Fibroblast of upper back skin (primary cell): ENCODE measurements at regions not wholly inside any gene's neighbourhood (a gene's known extent, or its start where the extent isn't known, plus 50 kb on each side); places are given as distances from the start of the nearest gene placed in this dataset.
"Not testable (repeated sequence)": the region's sequence is repeated elsewhere in the genome, so short reads cannot be mapped to it uniquely, and the experiment has no call there.

Experiments used
- DNase-seq: peaks from one replicate; pipeline ENCODE4 v3.0.0-alpha.2; 2013

DNA sequence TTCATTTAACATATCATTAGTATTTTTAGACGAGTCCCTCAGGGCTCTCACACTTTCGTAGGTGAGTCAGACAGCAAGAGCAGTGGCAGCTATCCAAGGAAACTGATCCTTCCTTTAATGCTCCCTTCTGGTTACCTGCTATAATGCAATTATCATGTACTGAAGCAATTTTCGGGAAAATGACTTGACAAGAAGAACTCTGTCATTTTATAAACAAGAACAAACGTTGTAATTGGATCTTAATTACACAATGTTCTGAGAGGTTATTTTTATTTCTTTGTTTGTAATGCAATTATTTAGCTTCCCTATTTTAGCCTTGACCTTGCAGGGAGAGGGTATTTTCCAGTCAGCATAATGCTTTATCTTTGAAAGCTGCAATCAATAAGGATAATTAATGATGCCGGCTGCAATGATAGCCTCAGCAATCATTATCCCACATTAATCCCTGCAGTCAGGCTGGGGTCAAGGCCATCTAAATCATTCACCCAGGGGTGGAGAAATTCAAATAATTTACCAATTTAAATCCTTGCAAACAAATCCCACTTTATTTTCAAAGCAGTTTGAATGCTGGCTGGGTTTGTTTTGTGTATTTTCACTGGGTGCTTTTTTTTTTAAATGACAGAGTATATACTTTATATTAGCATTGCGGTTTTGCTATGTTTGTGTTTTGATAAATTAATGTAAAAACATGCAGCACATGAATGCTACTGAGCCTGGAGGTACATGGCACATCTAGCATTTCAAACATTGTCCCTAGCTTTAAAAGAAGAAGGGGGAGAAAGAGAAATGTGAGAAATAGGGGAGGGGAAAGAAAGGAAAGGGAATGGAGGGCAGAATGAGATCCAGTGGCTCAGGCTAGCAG, 249.9 kb downstream of the SHOX2 start:
- DNase-seq, result no peak

DNA sequence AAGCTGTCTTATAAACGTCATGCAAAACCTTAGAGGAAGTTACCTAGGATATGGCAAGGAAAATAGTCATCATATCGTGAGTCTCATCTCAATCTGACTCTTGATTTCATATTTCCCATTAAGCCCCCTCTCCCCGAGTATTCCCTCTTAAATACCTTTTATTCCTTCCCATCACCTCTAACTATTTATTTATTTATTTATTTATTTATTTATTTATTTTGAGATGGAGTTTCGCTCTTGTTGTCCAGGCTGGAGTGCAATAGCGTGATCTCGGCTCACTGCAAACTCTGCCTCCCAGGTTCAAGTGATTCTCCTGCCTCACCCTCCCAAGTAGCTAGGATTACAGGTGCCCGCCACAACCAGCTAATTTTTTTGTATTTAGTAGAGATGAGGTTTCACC, 260.4 kb downstream of the SHOX2 start:
- DNase-seq, result not testable (repeated sequence)

DNA sequence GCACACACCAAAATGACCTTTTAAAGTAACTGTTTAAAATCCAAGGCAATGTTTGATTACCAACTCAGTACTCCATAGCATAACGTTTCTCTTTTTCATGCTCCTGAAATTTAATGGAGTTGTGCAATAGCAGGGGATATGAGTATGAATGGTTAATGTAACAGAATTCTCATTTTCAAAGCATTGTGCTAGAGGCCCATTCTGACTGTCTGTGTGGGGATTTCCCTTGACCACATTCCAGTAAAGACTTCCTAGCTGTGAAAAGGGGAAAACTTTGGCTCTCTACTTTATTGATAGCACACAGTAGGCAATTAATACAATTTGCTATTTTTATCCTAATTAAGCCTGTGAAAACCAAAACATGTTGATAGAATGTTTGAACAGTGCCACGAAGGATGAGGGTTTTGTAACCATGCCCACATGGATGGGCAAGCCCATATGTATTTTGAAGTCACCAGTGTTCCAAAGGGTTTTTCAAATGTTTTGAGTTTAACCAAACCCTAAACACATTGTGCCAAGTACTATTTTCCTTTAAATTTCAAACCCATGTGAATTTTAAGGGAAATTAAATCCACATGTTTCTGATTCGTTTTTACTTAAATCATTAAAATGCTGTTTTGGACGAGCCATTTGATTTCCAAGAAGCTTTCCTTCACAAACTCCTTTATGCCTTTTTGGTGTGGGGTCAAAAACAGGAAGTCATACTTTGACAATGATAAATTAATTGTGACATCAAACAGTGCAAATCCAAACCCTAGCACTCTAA, 261.2 kb downstream of the SHOX2 start:
- DNase-seq, result peak; percentile 71

DNA sequence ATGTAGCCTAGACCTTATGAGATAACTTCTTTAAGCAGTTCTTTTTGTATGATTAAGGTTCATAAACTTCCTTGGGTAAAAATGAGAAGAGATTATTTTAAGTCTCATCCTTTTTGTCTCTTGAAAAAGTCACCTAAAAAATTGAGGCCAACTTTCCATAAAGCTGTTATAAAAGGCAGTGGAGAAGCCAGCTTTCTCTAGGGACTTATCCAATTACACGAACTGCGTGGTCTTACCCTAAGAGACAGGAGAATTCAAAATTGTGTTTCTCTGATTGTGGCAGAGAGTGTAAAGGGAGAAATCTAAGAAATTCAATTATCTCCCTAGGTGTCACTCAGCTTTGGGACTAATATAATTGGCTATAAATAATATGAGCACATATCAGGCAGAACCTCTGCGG, 262.0 kb downstream of the SHOX2 start:
- DNase-seq, result no peak

DNA sequence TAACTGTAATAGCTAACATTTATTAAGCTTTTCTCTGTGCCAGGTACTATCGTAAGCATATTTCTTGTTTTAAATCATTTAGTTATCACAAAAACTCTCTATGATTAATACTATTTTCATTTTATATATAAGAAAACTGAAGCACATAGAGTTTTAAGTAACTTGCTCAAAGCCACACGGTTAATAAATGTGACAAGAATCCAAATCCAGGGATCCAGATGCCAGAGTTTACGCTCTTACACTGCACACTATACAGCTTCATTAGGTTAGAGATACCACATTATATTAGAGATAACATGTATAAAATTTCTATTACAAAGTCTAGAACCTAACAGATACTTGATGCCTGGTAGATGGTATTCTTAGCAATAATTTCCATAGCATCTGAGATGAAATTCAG, 265.2 kb downstream of the SHOX2 start:
- no peak for DNase-seq

DNA sequence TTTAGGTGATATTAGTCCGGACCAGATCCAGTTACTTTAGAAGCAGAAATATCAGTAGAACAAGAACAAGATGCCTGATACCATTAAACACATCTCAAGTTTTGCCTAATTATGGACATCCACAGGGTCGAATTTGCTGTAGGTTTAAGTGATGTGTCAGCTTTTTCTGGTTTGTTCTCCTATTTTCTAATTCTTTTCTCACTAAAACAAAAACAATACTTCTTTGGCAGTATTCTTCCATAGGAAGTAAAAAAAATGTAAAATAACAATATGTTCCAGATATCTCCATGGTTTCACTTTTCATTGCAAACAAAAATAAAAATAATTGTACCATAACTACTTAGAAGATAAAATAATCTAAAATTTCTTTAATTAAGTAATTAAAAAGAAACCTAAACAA, 265.7 kb downstream of the SHOX2 start:
- no peak for DNase-seq

DNA sequence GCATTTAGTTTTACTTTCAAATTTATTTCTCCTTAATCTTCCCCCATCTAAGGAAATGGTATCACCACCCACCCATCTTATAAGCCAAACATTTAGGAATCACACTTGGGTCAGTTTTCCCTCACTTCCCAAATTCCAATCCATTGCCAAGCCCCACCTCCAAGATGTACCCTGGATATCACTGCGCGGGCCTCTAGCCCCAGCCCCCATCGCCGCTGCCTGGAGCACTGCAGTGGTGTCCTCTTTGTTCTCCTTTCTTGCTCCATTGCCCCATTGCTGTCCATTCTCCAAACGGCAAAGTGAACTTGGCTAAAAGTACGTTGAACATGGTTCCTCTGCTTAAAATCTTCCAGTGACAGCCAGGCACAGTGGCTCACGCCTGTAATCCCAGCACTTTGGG, 267.8 kb downstream of the SHOX2 start:
- no peak for DNase-seq

DNA sequence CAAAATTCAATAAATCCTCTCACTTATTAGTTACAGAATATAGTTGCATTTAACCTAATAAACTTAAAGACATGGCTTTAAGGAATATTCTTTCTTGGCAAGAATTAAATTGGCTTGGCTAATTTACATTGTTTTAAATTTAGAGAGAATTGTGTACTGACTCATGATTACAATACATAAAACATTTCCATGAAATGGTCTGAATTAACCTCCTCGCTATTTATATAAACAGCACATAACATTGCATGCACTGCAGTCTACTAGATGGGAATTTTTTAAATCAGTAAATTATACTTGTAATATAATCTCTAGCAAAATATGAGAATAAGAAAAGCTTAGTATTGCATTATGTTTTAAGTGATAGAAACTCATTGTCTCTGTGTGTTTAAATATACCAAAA, 268.9 kb downstream of the SHOX2 start:
- DNase-seq, result no peak

DNA sequence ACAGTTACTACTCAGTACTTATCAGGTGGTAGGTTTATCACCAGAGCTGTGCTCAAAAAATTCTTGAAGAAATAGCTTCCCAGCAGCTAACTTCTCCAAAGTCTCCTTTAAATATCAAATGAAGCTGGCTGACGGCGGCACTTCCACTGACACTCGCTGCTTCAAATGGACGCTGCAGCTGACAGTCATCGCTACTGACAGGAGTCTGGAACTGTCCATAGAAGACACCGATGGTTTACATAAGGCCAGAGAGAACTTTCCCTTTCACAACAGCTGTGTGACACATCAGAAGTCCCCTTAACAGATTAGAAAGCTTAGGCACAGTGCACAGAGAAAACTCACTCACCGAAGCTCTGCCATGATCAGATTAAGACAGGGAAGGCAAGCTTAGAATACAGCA, 270.2 kb downstream of the SHOX2 start:
- DNase-seq, result no peak

DNA sequence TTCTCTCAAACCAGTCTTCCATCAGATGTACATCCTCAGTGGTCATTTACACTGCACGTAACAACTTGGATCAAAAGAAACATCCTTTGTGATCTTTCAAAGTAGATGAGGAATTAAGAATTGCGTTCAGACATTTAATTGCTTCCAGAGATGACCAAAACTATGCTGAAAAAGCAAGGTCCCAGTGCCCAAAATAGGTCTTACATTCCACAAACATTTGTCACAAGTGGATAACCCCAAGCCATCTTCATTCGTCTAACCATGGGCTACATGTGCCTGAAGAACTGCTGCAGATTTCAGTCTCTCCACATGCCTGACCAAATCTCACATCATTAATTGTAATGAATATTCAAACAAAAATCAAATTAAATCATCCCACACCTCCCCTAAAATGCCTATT, 273.6 kb downstream of the SHOX2 start:
- peak; percentile 88 for DNase-seq

DNA sequence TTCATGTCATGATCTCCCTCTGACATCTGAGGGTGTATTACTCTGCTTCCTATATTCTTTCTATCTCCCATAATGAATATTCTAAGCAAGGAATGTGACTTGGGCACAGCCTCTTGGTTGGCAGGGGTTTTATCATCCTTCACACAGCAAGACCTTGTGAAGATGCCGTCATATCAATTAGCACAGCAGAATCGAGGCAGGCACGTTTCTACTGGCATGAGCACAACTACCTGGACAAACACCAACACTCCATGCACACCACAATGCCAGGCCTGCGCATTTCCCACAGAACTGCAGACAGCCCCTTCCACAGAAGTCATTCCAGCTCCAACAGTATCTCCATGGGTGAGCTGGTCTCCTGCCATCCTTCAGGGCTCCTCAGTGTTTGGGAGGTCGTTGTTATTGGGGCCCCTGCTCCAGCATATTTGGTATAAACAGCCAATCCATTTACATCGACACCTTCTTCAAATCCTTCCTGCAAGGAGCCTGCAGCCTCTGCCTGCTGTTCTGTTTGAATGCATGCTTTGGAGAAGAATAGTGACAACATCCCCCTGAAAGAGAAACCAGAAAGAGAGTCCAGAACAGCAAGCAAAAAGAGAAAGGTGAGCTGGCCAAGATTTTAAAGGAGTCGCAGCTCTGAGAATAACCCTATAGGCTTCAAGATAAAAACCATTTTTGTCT, 275.5 kb downstream of the SHOX2 start:
- no peak for DNase-seq

DNA sequence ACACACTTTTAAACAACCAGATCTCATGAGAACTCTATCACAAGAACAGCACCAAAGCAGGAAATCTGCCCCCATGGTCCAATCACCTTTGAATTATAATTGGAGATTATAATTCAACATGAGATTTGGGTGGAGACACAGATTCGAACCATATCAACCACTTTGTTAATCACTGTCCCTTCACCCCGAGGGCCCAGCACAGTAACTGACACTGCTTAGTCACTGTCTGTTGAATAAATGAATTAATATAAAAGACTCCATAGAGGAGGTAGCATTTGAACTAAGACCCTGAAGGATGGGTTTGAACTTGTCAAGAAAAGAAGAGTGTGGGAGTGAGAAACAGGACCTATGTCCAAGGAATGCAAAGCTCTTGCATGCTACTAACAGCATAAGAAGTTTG, 276.4 kb downstream of the SHOX2 start:
- DNase-seq, result no peak

DNA sequence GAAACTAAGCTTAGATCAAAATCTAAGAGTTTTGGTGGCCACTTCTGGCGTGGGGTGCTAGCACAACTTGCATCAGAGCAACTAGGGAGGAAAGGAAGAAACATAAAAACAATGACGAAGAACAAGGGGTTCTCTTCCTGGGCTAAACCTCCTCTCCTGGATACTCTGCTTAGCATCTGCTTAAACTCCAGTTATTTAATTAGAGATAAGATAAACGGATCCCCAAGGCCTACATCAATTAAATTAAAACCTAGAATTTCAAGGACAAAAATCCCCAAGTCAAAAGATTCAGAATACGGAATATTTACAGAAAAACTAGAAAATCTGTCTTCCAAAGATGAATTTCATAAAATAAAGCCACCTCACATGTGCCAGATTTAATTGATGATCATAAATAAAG, 281.9 kb downstream of the SHOX2 start:
- DNase-seq, result no peak

DNA sequence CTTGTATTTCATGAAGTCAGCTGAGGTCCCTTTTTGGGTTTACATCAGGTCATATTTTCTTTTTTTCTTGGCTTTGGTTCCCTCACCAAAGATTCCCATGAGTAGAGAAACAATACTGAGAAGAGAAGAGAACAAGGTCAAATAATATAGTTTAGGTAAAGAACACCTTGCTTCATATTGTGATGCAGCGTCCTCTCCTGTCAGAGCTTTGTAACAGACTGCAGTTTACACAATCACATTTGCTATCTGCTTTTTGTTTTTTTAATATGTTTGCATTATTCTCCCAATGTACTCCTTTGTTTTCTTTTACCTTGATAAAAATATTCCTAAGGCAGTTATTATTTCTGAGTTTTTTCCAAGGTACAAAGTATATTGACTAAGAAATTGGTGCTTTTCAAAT, 283.2 kb downstream of the SHOX2 start:
- DNase-seq, result no peak

DNA sequence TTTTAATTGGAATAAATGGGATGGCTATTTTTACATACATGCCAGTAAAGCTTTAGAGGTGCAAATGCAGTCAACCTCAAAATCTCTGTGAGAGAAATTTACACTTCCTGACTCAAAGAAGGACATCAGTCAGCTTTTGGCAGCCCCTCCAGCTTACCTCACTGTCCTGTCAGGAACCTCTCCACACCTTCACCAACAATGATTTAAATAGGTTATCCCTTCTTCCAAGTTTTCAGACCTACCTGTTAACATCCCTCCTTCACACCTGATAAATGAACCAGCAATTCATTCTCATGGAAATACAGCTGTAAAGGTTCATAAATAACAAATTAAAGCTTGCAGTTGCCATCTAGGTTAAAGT, 286.1 kb downstream of the SHOX2 start:
- DNase-seq, result no peak

DNA sequence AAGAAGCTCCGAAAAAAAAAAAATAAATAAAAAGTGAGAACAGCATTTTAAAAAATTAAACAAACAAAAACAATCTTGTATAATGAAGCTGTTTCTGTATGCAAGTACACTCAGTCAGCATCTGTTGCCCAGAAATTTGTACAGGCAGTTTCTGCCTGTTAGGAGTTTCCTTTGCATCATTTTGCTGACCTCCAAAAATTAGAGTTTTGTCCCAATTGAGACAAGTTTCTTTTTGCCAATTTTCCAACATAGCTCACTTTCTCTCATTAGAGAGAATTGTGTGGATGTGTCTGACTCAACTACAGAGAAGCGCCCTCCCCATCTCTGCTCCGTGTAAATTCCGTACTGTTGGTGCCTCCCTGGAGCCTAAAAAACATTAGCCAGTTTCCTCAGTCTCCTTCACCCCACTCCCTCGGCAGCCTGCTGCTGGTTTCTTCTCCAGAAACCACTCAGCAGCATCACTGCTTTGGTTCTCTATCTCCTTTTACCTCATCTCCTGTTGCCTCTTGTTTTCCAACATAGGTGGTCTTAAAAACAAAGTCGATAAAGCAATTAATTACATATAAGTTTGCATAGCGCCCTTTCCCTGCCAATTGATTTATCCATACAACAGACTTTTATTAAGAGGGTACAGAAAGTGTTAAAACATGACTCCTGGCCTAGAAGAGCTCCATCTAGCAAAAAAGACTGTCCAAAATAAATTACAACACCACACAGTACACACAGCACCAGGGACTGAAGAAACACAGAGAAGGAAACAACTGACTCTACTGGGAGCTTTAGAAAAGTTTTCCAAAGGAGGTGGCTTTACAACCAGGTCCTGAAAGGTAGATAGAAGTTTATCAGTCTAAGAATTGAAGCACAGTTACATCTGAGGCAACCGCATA, 286.7 kb downstream of the SHOX2 start:
- no peak for DNase-seq

DNA sequence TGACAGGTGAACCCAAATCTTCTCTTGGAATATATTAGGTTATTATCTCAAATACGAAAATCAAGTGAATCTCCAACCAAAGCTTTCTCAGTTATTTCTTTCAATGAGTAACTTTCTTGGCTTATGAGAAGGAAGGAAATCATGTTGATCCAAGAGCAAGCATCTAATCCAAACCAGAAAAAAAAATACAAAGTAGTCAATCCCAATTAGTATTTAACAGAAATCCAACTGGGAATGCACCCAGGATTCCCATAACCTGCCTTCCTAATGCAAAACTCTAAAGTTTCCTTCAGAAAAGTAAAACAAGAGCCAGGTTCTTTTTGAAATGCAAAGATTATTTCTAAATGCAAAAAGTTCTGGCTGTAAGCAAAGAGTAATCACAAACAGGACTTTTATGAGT, 289.3 kb downstream of the SHOX2 start:
- no peak for DNase-seq

DNA sequence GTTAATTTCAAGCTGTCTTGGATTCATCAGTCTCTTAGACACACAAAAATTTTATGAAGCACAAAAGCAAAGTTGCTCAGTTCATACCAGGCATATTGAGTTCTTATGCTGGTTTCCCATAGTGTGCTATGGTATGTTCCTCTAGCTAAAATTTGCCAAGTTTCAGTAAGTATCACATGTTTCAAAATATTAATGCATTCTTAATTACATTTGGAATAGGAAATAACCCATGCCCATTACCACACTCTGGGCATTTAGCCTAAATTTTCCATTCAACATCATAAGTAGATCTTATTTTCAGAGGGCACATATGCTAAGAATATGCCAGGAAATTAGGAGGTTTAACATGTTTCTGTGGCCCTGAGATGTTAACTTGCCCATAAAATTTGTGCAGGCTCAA, 289.9 kb downstream of the SHOX2 start:
- DNase-seq, result no peak

DNA sequence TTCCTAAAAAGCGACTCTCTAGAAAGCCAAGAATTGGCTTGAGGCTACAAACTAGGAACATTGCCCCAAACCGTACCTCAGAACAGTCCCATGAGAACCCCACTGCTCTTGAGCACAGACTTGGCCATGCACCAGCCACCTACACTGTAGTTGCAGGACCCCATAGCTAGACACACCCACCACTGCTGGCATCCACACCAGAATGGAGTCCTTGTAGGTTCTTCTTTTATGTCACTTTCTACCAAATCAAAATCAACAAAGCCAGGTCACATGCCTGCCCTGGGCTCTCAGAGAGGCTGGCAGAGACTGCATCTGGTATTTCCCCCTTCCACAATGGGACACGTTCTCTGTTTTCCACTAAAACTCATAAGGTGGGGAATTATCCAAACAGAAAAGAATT, 290.5 kb downstream of the SHOX2 start:
- no peak for DNase-seq

DNA sequence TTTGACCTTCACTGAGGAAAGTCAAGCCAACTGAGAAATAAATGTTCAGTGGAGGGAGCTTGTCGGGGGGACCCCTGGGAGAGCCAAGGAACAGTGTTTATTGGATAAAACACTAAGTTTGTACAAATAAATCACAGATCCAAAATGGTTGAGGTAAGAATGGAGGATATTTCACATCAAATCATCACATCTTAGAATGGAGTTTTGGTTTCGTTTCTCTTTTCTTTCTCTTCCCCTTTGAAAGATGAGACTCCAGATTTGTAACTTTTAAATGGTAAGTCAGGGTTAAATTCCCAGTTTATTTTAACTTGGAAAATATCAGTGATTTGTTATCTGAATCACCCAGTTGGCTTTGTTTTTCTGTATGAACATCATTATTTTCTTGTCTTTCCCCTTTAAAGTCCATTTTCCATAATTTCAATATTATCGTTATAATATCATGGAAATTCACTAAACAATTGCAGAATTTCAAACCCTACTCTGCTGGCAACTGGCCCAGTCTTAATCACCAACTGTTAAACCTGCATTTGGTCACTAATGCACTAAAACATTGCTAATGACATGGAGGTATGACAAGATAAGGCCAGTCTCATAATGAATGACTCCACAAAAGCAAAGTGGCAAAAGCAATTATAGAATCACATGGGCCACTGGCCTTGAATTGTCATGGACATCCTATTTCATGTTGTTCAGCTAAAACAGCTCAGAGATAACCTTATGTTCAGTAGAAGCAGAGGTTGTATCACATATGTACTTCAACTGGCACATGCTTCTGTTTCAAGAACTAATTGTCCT, 295.1 kb downstream of the SHOX2 start:
- no peak for DNase-seq

DNA sequence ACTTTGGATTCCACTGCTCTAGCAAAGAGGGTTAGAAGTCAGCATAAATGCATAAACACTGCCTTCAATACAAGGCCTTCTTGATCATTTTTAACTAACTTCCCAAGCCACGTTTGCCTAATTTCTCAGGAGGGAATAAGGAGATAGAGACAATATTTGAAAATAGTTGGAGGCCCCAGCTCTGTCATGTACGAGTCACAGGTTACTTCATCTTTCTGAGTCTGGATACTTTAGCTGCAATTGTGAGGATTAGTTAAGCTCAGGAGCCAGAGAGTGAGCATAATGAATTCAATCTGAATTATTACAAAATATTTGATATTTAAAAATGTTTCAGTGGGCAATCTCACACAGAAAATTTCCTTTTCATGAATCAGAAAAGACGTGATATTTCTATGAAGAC, 298.9 kb downstream of the SHOX2 start:
- peak; percentile 55 for DNase-seq

DNA sequence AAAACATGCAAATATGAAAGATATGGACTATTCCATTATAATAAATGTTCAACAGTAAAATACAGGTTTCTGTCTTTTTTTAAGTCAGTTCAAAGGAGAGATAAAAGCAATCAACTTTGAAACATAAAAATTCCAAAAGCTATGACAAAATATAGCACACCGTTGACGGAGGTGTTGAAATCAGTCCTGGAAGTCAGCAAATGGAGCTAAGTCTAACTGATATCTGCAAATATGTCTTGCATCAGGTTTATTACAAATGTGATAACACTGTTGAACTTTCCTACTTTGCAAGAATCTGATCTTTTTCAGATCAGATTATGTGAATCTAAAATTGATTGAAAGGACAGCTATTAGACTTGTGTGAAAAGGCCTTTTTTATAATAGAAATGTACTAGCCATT, 300.7 kb downstream of the SHOX2 start:
- DNase-seq, result no peak
